ENCODE measurements at regions not wholly inside any gene's neighbourhood (a gene's known extent, or its start where the extent isn't known, plus 50 kb on each side); places are given as distances from the start of the nearest gene placed in this dataset.

GRCh38 chr2:48888066-48888465 is 132.5 kb upstream of the LHCGR start:
- TF ChIP-seq GATA2 (IDR thresholded peaks at IDR 0.05; ENCODE audit: low read depth, low read length) (no peak), GATA3 (IDR thresholded peaks at IDR 0.05; ENCODE audit: low read depth, low read length) (no peak)
